ENCODE measurements at regions not wholly inside any gene's neighbourhood (a gene's known extent, or its start where the extent isn't known, plus 50 kb on each side); places are given as distances from the start of the nearest gene placed in this dataset.

DNA sequence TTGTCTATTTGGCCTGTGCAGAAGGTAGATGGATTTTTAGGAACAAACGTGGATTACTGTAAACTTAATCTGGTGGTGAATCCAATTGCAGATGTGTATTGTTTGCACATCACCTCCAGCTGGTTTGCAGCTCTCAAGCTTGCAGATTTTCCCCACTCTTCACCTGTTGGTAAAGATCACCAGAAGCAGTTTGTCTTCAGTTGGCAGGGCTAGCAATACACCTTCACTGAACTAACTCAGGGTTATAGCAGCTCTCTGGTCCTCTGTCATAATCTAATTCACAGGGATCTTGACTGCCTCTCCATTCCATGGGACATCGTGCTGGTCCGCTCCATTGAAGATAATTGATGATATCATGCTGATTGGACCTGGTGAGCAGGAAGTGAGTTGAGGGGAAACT is 181.5 kb downstream of the VAPA start:
- TF ChIP-seq POLR2AphosphoS5 (IDR thresholded peaks at IDR 0.05; ENCODE audit: low read depth) (no peak), GABPA (IDR thresholded peaks at IDR 0.05; ENCODE audit: low read depth) (no peak), SPI1 (IDR thresholded peaks at IDR 0.05; ENCODE audit: borderline replicate concordance, low read depth) (no peak)
- TF ChIP-seq, protein P1, sequence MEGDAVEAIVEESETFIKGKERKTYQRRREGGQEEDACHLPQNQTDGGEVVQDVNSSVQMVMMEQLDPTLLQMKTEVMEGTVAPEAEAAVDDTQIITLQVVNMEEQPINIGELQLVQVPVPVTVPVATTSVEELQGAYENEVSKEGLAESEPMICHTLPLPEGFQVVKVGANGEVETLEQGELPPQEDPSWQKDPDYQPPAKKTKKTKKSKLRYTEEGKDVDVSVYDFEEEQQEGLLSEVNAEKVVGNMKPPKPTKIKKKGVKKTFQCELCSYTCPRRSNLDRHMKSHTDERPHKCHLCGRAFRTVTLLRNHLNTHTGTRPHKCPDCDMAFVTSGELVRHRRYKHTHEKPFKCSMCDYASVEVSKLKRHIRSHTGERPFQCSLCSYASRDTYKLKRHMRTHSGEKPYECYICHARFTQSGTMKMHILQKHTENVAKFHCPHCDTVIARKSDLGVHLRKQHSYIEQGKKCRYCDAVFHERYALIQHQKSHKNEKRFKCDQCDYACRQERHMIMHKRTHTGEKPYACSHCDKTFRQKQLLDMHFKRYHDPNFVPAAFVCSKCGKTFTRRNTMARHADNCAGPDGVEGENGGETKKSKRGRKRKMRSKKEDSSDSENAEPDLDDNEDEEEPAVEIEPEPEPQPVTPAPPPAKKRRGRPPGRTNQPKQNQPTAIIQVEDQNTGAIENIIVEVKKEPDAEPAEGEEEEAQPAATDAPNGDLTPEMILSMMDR (IDR thresholded peaks at IDR 0.05; ENCODE audit: insufficient read depth, low read length), result no peak

All from HL-60 (cell line).